ENCODE measurements at regions not wholly inside any gene's neighbourhood (a gene's known extent, or its start where the extent isn't known, plus 50 kb on each side); places are given as distances from the start of the nearest gene placed in this dataset.

DNA sequence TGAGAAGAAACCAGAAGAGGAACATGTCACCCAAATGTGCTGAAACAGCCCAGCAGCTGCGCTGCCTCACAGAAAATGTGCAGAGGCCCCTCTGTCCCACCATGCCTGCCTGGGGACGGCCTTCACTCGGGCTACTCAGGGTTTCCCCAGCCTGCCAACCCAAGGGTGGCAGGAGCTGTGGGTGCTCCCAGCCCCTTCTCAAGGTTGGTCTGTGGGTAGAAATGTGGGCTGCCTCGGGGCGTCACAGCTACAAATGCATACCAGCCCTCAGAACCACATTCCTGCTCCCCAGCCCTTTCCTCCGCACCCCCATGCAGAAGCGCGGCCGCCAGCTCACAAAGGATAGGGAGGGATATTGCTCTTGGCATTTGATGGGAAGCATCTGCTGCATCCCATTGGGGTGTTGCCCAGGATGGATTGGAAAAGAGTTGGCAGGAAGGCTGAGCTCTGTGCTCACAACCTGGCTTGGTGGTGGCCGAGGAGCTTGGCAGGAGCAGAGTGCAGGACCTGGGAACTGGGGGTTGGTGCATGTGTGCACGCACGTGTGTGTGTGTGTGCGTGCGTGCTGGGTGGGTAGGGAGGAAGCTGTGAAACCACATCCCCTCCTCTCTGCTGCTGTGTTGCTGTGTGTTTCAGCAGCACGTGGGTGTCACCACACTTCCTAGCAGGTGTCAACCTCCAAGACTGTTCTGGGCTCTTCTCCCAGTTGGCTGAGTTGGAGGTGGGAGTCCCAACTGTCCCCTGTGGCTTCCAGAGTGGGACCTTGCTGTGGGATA is 304.4 kb downstream of the SEC14L1 start:
- H3K4me1 Mint-ChIP-seq (ENCODE audit: low read depth): peaks cover 95% of the 10 kb centered on the region
- no peaks in the 10 kb centered on the region for H3K36me3 Mint-ChIP-seq
- H3K27me3 Mint-ChIP-seq: no peaks in the 10 kb centered on the region
- peak overlapping the region; percentile 82 for H3K4me3 Mint-ChIP-seq
- H3K9me3 Mint-ChIP-seq (ENCODE audit: low read depth): no peaks in the 10 kb centered on the region
- peak overlapping the region; percentile 100 for H3K27ac Mint-ChIP-seq

DNA sequence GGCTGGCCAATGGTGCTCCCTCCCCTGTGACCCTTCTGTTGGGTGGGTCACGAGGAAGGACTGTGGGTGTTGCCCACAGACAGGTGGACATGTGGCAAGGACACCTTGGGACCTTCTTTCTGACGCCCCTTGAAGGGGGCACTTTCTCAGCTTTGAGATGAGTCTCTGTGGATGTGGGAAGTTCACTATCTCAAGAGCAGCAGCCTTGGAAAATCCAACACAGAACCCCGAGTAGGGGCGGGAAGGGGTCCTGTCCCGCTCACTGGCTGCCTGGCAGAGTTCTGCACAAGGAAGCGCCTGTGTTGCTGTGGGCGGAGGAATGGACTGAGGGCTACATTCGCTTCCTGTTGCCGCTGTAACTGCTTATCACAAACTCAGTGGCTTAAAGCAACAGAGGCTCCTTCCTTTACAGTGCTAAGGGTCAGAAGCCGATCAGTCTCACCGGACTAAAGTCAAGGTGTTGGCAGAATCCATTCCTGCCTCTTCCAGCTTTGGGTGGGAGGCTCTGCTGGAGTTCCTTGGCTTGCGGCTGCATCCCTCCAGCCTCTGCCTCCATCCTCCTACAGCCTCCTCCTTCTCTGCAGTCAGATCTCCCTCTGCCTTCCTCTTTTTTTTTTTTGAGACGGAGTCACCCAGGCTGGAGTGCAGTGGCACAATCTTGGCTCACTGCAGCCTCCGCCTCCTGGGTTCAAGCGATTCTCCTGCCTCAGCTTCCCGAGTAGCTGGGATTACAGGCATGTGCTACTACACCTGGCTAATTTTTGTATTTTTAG is 305.2 kb downstream of the SEC14L1 start:
- no peaks in the 10 kb centered on the region for H3K27me3 Mint-ChIP-seq
- H3K9me3 Mint-ChIP-seq (ENCODE audit: low read depth): no peaks in the 10 kb centered on the region
- no peaks in the 10 kb centered on the region for H3K36me3 Mint-ChIP-seq
- H3K27ac Mint-ChIP-seq: peak overlapping the region; percentile 100
- H3K4me3 Mint-ChIP-seq: peak overlapping the region; percentile 82
- peaks cover 88% of the 10 kb centered on the region for H3K4me1 Mint-ChIP-seq (ENCODE audit: low read depth)

DNA sequence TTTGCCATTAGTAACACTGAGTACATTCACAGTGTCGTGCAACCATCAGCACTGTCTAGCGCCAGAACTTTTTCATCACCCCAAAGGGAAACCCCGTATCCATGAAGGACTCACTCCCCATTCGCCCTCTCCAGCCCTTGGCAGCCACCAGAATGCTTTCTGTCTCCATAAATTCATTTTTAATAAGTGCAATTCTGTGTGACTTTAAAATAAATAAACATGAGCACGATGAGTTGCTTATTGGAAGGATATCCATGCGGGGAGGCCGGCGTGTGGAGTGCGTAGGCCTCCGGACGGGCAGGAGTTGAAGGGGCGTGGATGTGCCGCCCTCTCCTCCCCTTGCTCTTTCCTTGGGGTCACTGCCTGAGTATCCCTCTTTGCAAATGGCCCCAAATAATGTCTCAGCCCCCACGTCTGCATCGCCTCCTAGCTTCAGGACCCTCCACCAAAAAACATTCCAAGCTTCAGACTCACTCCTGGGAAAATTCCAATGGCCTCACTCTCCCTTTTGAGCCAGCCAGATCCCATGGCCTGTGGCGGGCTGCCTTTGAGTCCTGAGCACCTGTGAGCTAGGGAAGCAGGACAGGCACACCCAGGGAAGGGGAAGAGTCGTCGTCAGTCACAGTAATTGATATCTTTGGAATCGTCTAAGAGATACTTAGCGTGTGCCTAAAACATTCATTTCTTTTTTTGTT is 306.3 kb downstream of the SEC14L1 start:
- Mint-ChIP-seq H3K4me3 (peak overlapping the region; percentile 82), H3K36me3 (no peaks in the 10 kb centered on the region), H3K27me3 (no peaks in the 10 kb centered on the region), H3K4me1 (ENCODE audit: low read depth) (peaks cover 76% of the 10 kb centered on the region), H3K9me3 (ENCODE audit: low read depth) (no peaks in the 10 kb centered on the region), H3K27ac (peak overlapping the region; percentile 100)

DNA sequence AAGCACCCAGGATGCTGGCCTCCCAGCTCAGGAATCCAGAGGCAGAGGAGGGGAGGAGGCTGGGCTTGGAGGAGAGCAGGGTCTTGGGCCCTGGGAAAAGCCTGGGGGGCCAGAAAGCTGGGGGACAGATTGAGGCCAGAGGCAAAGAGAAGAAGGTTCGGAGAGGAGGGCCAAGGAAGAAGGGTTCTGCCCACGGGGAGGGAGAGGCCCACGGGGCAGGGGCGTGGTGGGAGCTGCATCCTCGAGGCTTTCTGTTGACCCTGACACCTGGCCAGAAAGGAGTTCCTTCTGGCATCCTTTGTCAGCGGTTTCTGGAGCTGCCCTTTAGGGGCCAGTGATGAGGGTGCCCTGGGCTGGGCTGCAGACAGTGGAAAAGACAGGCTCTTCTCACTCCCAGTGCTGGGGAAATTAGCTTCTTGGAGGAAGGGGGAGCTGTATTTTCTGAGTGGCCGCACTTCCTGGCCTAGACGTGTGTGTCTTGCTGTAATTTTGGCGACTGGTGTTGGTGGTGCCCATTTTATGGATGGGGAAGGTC is 308.7 kb downstream of the SEC14L1 start:
- Mint-ChIP-seq H3K27ac (peak overlapping the region; percentile 99), H3K27me3 (no peaks in the 10 kb centered on the region), H3K9me3 (ENCODE audit: low read depth) (no peaks in the 10 kb centered on the region), H3K36me3 (no peaks in the 10 kb centered on the region), H3K4me3 (peak overlapping the region; percentile 98), H3K4me1 (ENCODE audit: low read depth) (peaks cover 63% of the 10 kb centered on the region)

DNA sequence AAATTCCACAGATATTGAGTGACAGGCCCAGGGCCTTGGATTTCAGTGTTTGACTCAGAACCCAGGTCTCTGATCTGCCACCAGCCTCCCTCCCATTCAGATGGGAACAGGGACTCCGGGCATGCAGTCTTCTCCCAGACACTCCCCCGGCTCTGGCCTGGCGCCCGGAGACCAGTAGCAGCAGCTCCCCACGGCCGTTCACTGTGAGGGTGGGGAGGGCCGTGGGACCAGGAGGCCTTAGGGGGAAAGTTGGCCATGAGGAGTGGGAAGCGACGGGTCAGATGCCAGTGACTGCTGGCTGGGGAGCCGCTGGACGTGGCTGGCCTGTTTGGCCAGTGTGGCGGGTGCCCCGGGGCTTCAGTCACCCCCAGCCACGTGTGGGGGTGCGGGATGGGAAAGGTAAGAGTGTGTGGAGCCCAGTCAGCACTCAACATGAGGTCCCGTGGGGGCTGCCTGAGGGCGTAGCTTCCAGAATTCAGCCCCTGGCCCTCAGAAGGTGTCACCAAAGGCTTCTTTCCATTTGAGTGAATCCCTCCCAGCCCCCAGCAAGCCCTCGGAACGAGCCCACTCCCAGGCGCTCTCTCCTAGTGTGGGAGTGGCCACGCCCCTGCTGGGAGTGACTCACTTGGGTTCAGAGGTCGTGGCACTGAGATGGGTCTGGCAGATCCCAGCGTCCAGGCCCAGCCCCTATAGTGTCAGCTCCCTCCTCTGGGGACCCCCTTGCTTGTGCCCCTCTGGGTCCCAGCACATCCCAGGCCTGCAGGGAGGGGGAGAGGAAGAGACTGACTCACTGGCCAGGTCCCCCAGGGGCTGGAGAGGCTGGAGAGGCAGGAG is 309.4 kb downstream of the SEC14L1 start:
- Mint-ChIP-seq H3K36me3 (peaks cover 2% of the 10 kb centered on the region), H3K4me3 (peak overlapping the region; percentile 98), H3K9me3 (ENCODE audit: low read depth) (no peaks in the 10 kb centered on the region), H3K4me1 (ENCODE audit: low read depth) (peaks cover 58% of the 10 kb centered on the region), H3K27ac (peak overlapping the region; percentile 99), H3K27me3 (no peaks in the 10 kb centered on the region)

DNA sequence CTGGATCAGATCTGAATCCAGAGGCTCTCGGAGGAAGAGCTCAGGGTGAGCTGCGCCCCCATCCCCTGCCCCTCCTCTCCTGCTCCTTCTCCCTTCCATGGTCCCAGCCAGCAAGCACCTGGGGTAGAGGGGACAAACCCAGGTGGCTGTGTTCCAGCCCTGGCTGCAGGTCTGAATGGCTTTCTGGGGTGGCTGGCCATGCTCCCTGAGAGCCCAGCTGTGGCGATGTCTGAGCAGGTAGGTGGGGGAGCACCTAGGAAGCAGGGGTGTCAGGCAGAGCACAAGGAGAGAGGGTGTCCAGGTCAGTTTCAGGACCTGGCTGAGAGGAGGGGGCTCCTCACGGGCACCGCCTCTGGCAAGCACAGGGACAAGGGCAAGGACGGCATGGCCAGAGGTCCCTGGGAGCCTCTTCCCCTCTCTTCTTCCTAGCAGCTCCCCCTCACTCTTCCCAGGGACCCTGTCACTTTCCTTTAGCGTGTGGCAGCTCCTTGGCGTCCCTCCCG is 310.0 kb downstream of the SEC14L1 start:
- H3K36me3 Mint-ChIP-seq: peaks cover 5% of the 10 kb centered on the region
- peak overlapping the region; percentile 98 for H3K4me3 Mint-ChIP-seq
- no peaks in the 10 kb centered on the region for H3K27me3 Mint-ChIP-seq
- peak overlapping the region; percentile 99 for H3K27ac Mint-ChIP-seq
- H3K4me1 Mint-ChIP-seq (ENCODE audit: low read depth): peaks cover 57% of the 10 kb centered on the region
- H3K9me3 Mint-ChIP-seq (ENCODE audit: low read depth): no peaks in the 10 kb centered on the region

DNA sequence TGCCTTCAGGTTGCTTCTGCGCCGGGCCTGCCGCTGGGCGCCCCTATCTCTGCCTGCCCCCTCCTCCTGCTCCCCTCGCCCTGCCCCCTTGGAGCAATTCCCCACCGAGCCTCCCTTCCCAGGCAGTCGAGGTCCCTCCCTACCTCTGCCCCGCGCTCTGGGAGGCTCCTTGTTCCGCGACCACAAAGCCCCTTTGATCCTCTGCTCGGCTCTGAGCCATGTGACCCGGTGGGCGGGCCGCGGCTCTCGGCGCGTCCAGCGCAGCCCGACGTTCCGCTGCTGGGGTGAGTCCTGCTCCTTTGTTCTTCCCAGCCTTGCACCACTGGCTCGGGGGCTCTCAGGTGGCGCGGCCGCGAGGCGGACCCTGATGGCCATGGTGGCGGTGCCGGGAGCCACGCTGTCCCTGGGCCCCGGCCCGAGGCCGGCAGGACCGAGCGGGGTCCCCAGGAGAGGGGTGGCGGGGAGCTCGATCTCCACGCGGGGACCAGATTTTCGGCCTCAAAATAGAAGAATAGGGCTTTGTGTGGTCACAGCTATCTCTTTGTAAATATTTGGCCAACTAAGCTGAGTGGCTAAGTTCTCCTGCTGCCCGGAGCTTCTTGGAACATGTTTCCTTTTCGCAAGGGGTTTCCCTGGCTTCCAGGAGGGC is 310.6 kb downstream of the SEC14L1 start:
- Mint-ChIP-seq H3K36me3 (peaks cover 5% of the 10 kb centered on the region), H3K4me3 (peak overlapping the region; percentile 98)

DNA sequence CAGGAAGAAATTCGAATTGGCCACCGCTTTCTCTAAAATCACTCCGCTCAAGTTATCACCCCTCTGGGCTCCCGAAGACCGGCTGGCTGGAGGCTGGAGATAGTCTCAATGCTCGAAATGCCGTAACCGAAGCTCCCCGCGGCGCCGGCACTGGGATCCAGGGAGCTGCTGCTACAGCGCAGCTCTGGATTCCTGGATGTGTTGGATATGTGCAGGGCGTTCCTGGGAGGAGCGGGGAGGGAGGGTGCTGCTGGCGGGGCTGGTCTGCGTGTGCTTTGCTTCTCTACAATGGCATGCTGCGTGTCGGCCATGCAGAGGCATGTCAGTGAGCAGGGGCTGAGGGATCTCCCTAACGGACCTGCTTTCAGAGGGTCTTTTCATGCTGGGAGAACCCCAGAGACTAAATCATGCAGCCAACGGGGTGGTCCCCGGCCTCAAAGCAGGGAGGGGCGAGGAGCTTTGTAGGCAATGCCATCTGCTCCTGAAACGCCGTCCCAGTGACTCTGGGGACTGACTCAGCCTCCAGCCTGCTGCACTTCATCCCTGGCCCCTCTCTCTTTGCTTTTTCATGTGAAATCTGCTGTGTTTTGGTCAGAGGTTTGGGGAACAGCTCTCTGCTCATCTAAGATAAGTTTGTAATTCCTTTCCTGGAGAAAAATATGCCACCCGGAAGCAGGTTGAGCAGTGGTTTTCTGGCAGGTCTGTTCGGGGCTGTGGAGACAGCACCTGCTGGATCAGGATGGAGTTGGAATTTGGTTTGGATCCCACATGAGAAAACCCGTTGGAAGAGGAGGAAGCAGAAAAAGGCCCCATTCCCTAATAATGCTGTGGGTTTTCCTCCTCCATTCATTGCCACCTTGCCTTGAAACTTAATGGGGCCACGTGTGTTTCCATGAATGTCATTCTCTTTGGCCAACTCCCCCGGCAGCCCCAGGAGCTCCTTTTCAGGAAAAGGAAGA is 311.4 kb downstream of the SEC14L1 start:
- Mint-ChIP-seq H3K4me1 (ENCODE audit: low read depth) (peaks cover 48% of the 10 kb centered on the region), H3K27ac (peak overlapping the region; percentile 99), H3K36me3 (peaks cover 5% of the 10 kb centered on the region), H3K9me3 (ENCODE audit: low read depth) (no peaks in the 10 kb centered on the region), H3K27me3 (no peaks in the 10 kb centered on the region), H3K4me3 (peak overlapping the region; percentile 98)

More for the DNA sequence above, 310.6 kb downstream of the SEC14L1 start:
- peaks cover 53% of the 10 kb centered on the region for H3K4me1 Mint-ChIP-seq (ENCODE audit: low read depth)
- no peaks in the 10 kb centered on the region for H3K27me3 Mint-ChIP-seq
- H3K27ac Mint-ChIP-seq: peak overlapping the region; percentile 99
- H3K9me3 Mint-ChIP-seq (ENCODE audit: low read depth): no peaks in the 10 kb centered on the region

DNA sequence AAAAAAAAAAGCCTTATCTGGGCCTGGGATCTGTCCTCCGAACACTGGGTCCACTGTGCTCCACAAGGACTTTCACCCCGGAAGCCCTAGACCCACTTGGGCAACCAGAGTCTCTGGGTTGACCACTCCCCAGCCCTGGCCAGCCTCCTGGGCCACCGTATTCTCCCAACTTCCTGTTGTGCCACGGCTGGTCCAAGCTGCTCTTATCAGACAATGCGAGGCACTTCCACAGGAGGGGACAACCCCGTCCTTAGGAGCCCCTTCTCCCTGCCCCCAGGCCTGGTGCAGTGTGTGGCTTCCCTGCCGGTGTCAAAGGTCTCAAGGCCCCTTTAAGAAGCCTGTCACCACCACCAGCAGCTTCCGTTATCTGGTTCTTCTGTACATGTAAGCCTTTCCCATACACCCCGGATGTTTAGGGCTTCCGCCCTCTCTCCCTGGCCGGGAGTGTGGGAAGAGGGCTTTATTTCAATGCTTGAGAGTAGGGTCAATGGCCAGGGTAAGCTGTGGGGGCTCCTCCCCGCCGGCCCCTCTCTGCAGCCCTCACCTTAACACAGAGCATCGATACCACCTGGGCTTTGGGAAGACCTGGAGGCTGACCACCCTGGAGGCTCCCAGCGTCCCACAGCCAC is 313.0 kb downstream of the SEC14L1 start:
- no peaks in the 10 kb centered on the region for H3K9me3 Mint-ChIP-seq (ENCODE audit: low read depth)
- H3K27me3 Mint-ChIP-seq: no peaks in the 10 kb centered on the region
- peak overlapping the region; percentile 99 for H3K27ac Mint-ChIP-seq
- H3K4me3 Mint-ChIP-seq: peak overlapping the region; percentile 98
- H3K36me3 Mint-ChIP-seq: peaks cover 9% of the 10 kb centered on the region
- peaks cover 50% of the 10 kb centered on the region for H3K4me1 Mint-ChIP-seq (ENCODE audit: low read depth)

DNA sequence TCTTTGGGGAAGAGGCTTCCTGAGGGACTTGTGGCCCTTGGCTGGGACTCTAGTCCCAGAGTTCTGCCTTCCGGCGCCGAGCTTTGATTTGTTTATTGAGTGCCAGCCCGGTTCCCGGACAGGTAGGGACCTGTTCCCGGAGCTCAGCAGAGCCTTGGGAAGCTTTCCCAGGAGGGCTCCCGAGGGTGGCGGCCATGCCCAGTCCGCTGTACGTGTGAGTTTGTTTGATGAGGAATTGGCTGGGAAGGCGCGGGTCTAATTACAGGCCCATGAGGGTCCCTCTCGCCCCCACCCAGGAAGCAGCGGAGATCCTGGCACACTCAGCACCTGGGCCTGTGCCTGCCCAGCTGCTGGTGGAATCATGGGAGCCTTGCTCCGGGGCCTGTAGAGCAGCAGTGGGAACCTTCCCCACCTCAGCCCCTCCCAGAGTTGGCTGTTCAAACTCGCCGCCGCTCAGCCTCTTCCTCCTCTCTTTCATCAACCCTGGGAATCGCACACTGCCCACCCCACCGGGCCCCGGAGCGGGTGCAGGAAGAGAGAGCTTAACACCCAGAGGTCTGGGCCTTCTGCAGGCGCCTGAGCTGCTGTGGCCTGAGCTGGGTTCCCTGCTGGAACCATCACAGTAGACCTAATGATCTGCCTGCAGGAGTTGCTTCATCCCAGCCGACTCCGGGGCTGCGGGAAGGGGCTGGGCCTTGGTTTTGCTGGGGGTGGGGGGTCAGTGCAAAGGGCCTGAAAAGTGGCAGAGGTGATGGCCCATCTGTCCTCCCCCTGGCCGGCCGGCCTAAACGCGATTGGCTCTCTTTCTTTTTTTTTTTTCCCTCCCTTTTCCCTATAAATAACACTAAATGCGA is 313.7 kb downstream of the SEC14L1 start:
- Mint-ChIP-seq H3K9me3 (ENCODE audit: low read depth) (no peaks in the 10 kb centered on the region), H3K36me3 (peaks cover 9% of the 10 kb centered on the region), H3K27ac (peak overlapping the region; percentile 99), H3K27me3 (no peaks in the 10 kb centered on the region), H3K4me3 (peak overlapping the region; percentile 98), H3K4me1 (ENCODE audit: low read depth) (peaks cover 51% of the 10 kb centered on the region)

DNA sequence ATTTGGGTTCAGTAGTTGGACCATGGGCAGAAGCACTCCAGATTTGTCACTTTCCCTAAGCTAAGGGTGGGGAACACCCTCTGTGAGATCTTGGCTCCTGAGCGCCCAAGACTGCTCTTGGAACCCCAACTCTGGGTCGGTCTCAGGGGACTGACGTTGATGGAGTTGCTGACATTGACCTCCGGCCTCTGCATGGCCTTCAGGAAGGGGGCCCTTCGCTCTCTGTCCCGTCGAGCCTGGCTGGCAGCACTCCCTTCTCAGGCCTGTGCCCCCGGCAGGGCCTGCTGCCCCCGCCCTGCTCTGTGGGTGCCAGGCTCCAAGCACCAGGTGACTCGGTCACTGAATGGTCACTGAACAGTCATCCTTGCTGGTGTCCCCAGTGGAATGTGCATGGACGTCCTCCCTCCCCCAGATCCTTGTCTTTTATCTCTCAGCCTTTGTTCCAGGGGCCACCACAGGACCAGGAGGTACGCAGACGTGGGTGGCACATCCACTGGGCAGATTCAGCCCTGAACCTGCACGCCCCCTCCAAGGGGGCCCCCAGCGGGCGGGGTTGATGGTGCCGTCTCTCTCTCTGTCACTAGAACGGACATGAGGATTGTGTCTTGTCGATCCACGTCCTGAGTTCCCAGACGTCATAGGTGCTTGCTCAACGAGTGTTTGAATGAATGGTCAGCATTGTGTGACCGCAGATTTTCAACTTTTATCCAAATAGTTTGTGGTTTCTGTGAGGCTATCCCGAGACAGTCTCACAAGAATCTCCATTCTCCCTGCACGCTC is 314.5 kb downstream of the SEC14L1 start:
- Mint-ChIP-seq H3K36me3 (peaks cover 9% of the 10 kb centered on the region), H3K27ac (peak overlapping the region; percentile 99), H3K27me3 (no peaks in the 10 kb centered on the region), H3K4me3 (peak overlapping the region; percentile 98), H3K9me3 (ENCODE audit: low read depth) (no peaks in the 10 kb centered on the region), H3K4me1 (ENCODE audit: low read depth) (peaks cover 49% of the 10 kb centered on the region)
